DOHH2 (cell line): ENCODE measurements at regions not wholly inside any gene's neighbourhood (a gene's known extent, or its start where the extent isn't known, plus 50 kb on each side); places are given as distances from the start of the nearest gene placed in this dataset.

ENCODE experiments used
- H3F3A ChIP-seq: fragments of 200-600 bp; sonication (generic), shearing (Covaris generic); 2 replicates; pipeline ENCODE4 v1.6.0; 2016; ENCODE audit warnings: antibody characterized with exemption, mild to moderate bottlenecking; ENCODE audit not compliant: control insufficient read depth, insufficient read depth
- H3K27ac ChIP-seq: fragments of 200-600 bp; sonication (generic); 2 replicates; pipeline ENCODE4 v1.5.1; 2014; ENCODE audit warnings: low read depth, mild to moderate bottlenecking, low read length, moderate library complexity
- H3K27me3 ChIP-seq: fragments of 200-600 bp; sonication (generic); 2 replicates; pipeline ENCODE4 v1.6.1; 2014; ENCODE audit warnings: mild to moderate bottlenecking, low read length, mixed read lengths; ENCODE audit not compliant: control insufficient read depth
- H3K36me3 ChIP-seq: fragments of 200-600 bp; sonication (generic); 2 replicates; pipeline ENCODE4 v1.6.1; 2014; ENCODE audit warnings: mild to moderate bottlenecking, low read length, moderate library complexity, mixed read lengths; ENCODE audit not compliant: control insufficient read depth
- H3K4me1 ChIP-seq: fragments of 200-600 bp; sonication (generic); 2 replicates; pipeline ENCODE4 v1.6.1; 2014; ENCODE audit warnings: mild to moderate bottlenecking, low read length, mixed read lengths; ENCODE audit not compliant: control insufficient read depth
- H3K4me2 ChIP-seq: fragments of 200-600 bp; sonication (generic); 2 replicates; pipeline ENCODE4 v1.6.0; 2014; ENCODE audit warnings: mild to moderate bottlenecking, low read length, moderate library complexity
- H3K4me3 ChIP-seq: fragments of 200-600 bp; sonication (generic); 2 replicates; pipeline ENCODE4 v1.5.1; 2014; ENCODE audit warnings: mild to moderate bottlenecking, low read length, mixed read lengths
- H3K79me2 ChIP-seq: fragments of 200-600 bp; sonication (generic); 2 replicates; pipeline ENCODE4 v1.6.1; 2014; ENCODE audit warnings: mild to moderate bottlenecking, low read length, mixed read lengths; ENCODE audit not compliant: control insufficient read depth
- H3K9me2 ChIP-seq: fragments of 200-600 bp; sonication (generic); replicated peaks from 2 replicates; pipeline ENCODE4 v1.6.1; 2014; ENCODE audit warnings: mild to moderate bottlenecking, low read length, mixed read lengths; ENCODE audit not compliant: control insufficient read depth
- H3K9me3 ChIP-seq: fragments of 200-600 bp; sonication (generic); 2 replicates; pipeline ENCODE4 v1.6.1; 2014; ENCODE audit warnings: antibody characterized with exemption, low read length, mixed read lengths; ENCODE audit not compliant: control insufficient read depth, insufficient read depth
- H4K20me1 ChIP-seq: fragments of 200-600 bp; sonication (generic); 2 replicates; pipeline ENCODE4 v1.6.0; 2014; ENCODE audit warnings: low read depth, mild to moderate bottlenecking, antibody characterized with exemption, low read length, moderate library complexity; ENCODE audit not compliant: control insufficient read depth, insufficient read depth
- EZH2phosphoT487 ChIP-seq: fragments of 200-600 bp; sonication (generic); IDR thresholded peaks from 2 replicates; pipeline ENCODE4 v1.6.1; 2017; ENCODE audit warnings: borderline replicate concordance, mild to moderate bottlenecking, antibody characterized with exemption, low read length, moderate library complexity, mixed read lengths
- TF ChIP-seq, protein P1 (sequence below): fragments of 200-600 bp; sonication (generic); IDR thresholded peaks from one replicate; pipeline ENCODE4 v1.5.1; 2014; ENCODE audit warnings: antibody characterized with exemption, mild to moderate bottlenecking, low read depth, low read length; ENCODE audit not compliant: poor library complexity, severe bottlenecking

DNA sequence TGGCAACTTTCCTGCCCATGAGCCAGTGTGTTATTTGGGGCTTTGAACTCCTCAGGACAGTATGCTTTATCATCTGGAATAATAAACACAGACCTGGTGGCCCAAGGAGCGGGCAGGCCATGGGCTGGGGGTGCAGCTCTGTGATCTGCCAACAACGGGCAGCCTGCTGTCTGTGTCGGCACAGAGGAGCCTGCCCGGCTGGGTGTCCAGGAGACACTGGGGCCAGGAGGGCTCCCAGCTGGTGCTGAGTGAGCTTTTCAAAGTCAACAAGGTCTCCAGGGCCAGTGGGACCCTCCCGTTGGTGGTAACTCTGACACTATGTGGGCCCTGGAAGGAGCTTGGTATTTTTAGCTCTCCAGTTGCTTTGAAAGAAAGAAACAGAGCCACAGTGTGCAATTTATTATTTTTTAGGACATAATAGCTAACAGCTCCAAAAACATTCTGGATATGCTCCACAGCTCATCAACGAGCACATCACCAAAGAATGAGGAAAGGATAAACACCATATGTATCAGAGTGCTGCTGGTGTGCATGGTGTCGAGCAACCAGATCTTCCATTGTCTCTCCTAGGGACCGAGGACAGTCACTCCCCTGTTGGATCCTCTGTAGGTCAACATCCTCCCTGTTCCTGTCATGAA, 488.7 kb upstream of the USP24 start:
- no peak overlapping the region for H3K4me3 ChIP-seq
- no peaks in the 10 kb centered on the region for H4K20me1 ChIP-seq
- no peak overlapping the region for H3K27ac ChIP-seq
- no peaks in the 10 kb centered on the region for H3K9me2 ChIP-seq
- H3K4me2 ChIP-seq = no peak overlapping the region
- H3F3A ChIP-seq = no peaks in the 10 kb centered on the region
- no peaks in the 10 kb centered on the region for H3K79me2 ChIP-seq
- no peaks in the 10 kb centered on the region for H3K27me3 ChIP-seq
- TF ChIP-seq, protein P1, sequence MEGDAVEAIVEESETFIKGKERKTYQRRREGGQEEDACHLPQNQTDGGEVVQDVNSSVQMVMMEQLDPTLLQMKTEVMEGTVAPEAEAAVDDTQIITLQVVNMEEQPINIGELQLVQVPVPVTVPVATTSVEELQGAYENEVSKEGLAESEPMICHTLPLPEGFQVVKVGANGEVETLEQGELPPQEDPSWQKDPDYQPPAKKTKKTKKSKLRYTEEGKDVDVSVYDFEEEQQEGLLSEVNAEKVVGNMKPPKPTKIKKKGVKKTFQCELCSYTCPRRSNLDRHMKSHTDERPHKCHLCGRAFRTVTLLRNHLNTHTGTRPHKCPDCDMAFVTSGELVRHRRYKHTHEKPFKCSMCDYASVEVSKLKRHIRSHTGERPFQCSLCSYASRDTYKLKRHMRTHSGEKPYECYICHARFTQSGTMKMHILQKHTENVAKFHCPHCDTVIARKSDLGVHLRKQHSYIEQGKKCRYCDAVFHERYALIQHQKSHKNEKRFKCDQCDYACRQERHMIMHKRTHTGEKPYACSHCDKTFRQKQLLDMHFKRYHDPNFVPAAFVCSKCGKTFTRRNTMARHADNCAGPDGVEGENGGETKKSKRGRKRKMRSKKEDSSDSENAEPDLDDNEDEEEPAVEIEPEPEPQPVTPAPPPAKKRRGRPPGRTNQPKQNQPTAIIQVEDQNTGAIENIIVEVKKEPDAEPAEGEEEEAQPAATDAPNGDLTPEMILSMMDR = no peak
- no peak for TF ChIP-seq EZH2phosphoT487
- H3K4me1 ChIP-seq = no peaks in the 10 kb centered on the region
- H3K9me3 ChIP-seq = no peaks in the 10 kb centered on the region
- H3K36me3 ChIP-seq = no peaks in the 10 kb centered on the region

DNA sequence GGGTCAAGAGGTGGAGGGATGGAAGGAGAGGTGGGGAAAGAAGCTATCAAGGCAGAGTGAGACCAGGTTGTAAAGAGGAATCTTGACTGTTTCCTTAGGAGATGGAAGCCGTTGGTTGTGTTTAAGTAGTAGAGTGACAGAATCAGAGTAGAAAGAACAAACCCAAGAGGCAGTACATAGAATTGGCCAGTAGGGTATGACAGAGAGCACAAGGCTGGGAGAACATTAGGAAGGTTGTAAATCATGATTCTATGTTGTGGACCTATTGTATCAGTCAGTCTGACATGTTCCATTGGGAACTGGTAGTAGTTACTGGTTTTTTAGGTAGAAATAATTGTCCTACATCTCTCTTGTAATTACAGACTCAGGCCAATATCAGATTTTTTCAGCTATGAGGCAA, 486.9 kb upstream of the USP24 start:
- Histone ChIP-seq H3K9me2 (no peaks in the 10 kb centered on the region), H3K4me3 (no peak overlapping the region), H3F3A (no peaks in the 10 kb centered on the region), H3K27ac (no peak overlapping the region), H3K36me3 (no peaks in the 10 kb centered on the region), H4K20me1 (no peaks in the 10 kb centered on the region), H3K4me1 (no peaks in the 10 kb centered on the region), H3K27me3 (no peaks in the 10 kb centered on the region), H3K79me2 (no peaks in the 10 kb centered on the region), H3K9me3 (no peaks in the 10 kb centered on the region), H3K4me2 (no peak overlapping the region)
- no peak for TF ChIP-seq EZH2phosphoT487
- TF ChIP-seq, protein P1 = peak; percentile 64

DNA sequence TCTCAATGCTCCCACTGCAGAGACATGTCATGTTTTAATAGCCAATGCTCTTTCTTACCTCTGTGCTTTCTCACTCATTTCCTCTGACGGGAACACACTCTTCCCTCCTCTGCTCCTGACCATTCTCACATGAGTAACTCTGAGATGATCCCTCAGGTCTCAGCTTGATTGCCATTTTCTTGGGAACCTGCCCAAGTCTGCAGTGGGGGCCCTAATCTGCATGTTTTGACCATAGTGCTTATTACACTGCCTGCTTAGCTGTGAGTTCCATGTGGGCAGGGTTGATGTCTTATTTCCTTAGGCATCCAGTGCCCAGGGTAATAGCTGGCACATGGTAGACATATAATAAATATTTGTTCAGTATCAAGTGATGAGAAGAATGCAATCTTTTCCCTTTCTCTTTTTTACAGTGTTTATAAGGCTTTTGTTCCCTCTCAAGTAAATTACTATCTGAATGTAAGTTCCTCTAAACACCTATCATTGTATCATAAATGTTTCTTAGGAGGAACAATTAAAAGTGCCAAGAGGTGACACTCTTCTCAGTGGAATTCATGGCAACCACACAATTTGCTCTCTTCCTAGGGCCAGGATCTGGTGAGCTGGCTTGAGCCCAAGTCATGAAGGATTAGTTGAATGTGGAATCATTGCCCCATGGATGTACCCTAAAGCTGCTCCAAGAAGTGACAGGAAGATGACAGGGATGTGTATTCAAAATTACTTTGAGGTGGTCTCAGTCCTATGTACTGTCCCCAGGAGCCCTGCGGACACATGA, 485.4 kb upstream of the USP24 start:
- Histone ChIP-seq H3K4me2 (no peak overlapping the region), H3K9me3 (no peaks in the 10 kb centered on the region), H3K36me3 (no peaks in the 10 kb centered on the region), H3K27ac (no peak overlapping the region), H3K9me2 (no peaks in the 10 kb centered on the region), H3F3A (no peaks in the 10 kb centered on the region), H3K4me1 (no peaks in the 10 kb centered on the region), H3K4me3 (no peak overlapping the region), H3K79me2 (no peaks in the 10 kb centered on the region), H4K20me1 (no peaks in the 10 kb centered on the region), H3K27me3 (no peaks in the 10 kb centered on the region)
- TF ChIP-seq, protein P1 = no peak
- no peak for TF ChIP-seq EZH2phosphoT487
